ENCODE measurements at regions not wholly inside any gene's neighbourhood (a gene's known extent, or its start where the extent isn't known, plus 50 kb on each side); places are given as distances from the start of the nearest gene placed in this dataset.
"Not testable (repeated sequence)": the region's sequence is repeated elsewhere in the genome, so short reads cannot be mapped to it uniquely, and the experiment has no call there.

GRCh38 chr18:75775121-75775520 lies 347.6 kb upstream of the SMIM21 start:
- no peak for DNase-seq
- in situ Hi-C loops (cut with HindIII; ENCODE audit: low pct_ligation_motif_present, low pct_unique_long_range_greater_than_20kb, low sequenced_read_pairs): no loop called here

GRCh38 chr18:75773618-75774017 lies 346.1 kb upstream of the SMIM21 start:
- in situ Hi-C loops (cut with HindIII; ENCODE audit: low pct_ligation_motif_present, low pct_unique_long_range_greater_than_20kb, low sequenced_read_pairs): no loop called here
- no peak for DNase-seq

GRCh38 chr18:75762758-75763157 lies 335.3 kb upstream of the SMIM21 start:
- in situ Hi-C loops (cut with HindIII; ENCODE audit: low pct_ligation_motif_present, low pct_unique_long_range_greater_than_20kb, low sequenced_read_pairs): no loop called here

GRCh38 chr18:75760208-75760607 lies 332.7 kb upstream of the SMIM21 start:
- in situ Hi-C loops (cut with HindIII; ENCODE audit: low pct_ligation_motif_present, low pct_unique_long_range_greater_than_20kb, low sequenced_read_pairs): no loop called here
- no peak for DNase-seq

More at GRCh38 chr18:75762758-75763157, 335.3 kb upstream of the SMIM21 start:
- DNase-seq: no peak

- in situ Hi-C loops (cut with HindIII; ENCODE audit: low pct_ligation_motif_present, low pct_unique_long_range_greater_than_20kb, low sequenced_read_pairs): no loop called here
- DNase-seq: no peak
Measured at GRCh38 chr18:75757951-75758350, 330.4 kb upstream of the SMIM21 start.

GRCh38 chr18:75754433-75754832 lies 326.9 kb upstream of the SMIM21 start:
- in situ Hi-C loops (cut with HindIII; ENCODE audit: low pct_ligation_motif_present, low pct_unique_long_range_greater_than_20kb, low sequenced_read_pairs): no loop called here
- DNase-seq: no peak

GRCh38 chr18:75753753-75754152 lies 326.2 kb upstream of the SMIM21 start:
- DNase-seq: no peak
- in situ Hi-C loops (cut with HindIII; ENCODE audit: low pct_ligation_motif_present, low pct_unique_long_range_greater_than_20kb, low sequenced_read_pairs): no loop called here

GRCh38 chr18:75752740-75753263 lies 325.3 kb upstream of the SMIM21 start:
- in situ Hi-C loops (cut with HindIII; ENCODE audit: low pct_ligation_motif_present, low pct_unique_long_range_greater_than_20kb, low sequenced_read_pairs): no loop called here
- DNase-seq: no peak

- no peak for DNase-seq
- in situ Hi-C loops (cut with HindIII; ENCODE audit: low pct_ligation_motif_present, low pct_unique_long_range_greater_than_20kb, low sequenced_read_pairs): no loop called here
Measured at GRCh38 chr18:75745147-75745546, 317.6 kb upstream of the SMIM21 start.

- in situ Hi-C loops (cut with HindIII; ENCODE audit: low pct_ligation_motif_present, low pct_unique_long_range_greater_than_20kb, low sequenced_read_pairs): no loop called here
- DNase-seq: no peak
Measured at GRCh38 chr18:75742516-75742915, 315.0 kb upstream of the SMIM21 start.

GRCh38 chr18:75739682-75740081 lies 312.2 kb upstream of the SMIM21 start:
- in situ Hi-C loops (cut with HindIII; ENCODE audit: low pct_ligation_motif_present, low pct_unique_long_range_greater_than_20kb, low sequenced_read_pairs): no loop called here
- no peak for DNase-seq

- DNase-seq: no peak
- in situ Hi-C loops (cut with HindIII; ENCODE audit: low pct_ligation_motif_present, low pct_unique_long_range_greater_than_20kb, low sequenced_read_pairs): no loop called here
Measured at GRCh38 chr18:75735291-75735690, 307.8 kb upstream of the SMIM21 start.

- in situ Hi-C loops (cut with HindIII; ENCODE audit: low pct_ligation_motif_present, low pct_unique_long_range_greater_than_20kb, low sequenced_read_pairs): no loop called here
- no peak for DNase-seq
Measured at GRCh38 chr18:75730249-75730648, 302.7 kb upstream of the SMIM21 start.

- in situ Hi-C loops (cut with HindIII; ENCODE audit: low pct_ligation_motif_present, low pct_unique_long_range_greater_than_20kb, low sequenced_read_pairs): no loop called here
- no peak for DNase-seq
Measured at GRCh38 chr18:75728621-75729020, 301.1 kb upstream of the SMIM21 start.

- peak; percentile 33 for DNase-seq
- in situ Hi-C loops (cut with HindIII; ENCODE audit: low pct_ligation_motif_present, low pct_unique_long_range_greater_than_20kb, low sequenced_read_pairs): no loop called here
Measured at GRCh38 chr18:75727456-75727855, 300.0 kb upstream of the SMIM21 start.

- no peak for DNase-seq
- in situ Hi-C loops (cut with HindIII; ENCODE audit: low pct_ligation_motif_present, low pct_unique_long_range_greater_than_20kb, low sequenced_read_pairs): no loop called here
Measured at GRCh38 chr18:75723521-75724340, 296.2 kb upstream of the SMIM21 start.

- in situ Hi-C loops (cut with HindIII; ENCODE audit: low pct_ligation_motif_present, low pct_unique_long_range_greater_than_20kb, low sequenced_read_pairs): no loop called here
Measured at GRCh38 chr18:75714766-75715165, 287.3 kb upstream of the SMIM21 start.

GRCh38 chr18:75712124-75712867 lies 284.8 kb upstream of the SMIM21 start:
- DNase-seq; in situ Hi-C loops (cut with HindIII; ENCODE audit: low pct_ligation_motif_present, low pct_unique_long_range_greater_than_20kb, low sequenced_read_pairs): not testable (repeated sequence)

More at GRCh38 chr18:75714766-75715165, 287.3 kb upstream of the SMIM21 start:
- DNase-seq: no peak

- DNase-seq: no peak
- in situ Hi-C loops (cut with HindIII; ENCODE audit: low pct_ligation_motif_present, low pct_unique_long_range_greater_than_20kb, low sequenced_read_pairs): no loop called here
Measured at GRCh38 chr18:75700561-75700960, 273.1 kb upstream of the SMIM21 start.

GRCh38 chr18:75698861-75699260 lies 271.4 kb upstream of the SMIM21 start:
- in situ Hi-C loops (cut with HindIII; ENCODE audit: low pct_ligation_motif_present, low pct_unique_long_range_greater_than_20kb, low sequenced_read_pairs): no loop called here
- no peak for DNase-seq

Measured in ACHN (cell line).